K562 (cell line): ENCODE measurements at regions not wholly inside any gene's neighbourhood (a gene's known extent, or its start where the extent isn't known, plus 50 kb on each side); places are given as distances from the start of the nearest gene placed in this dataset.

ENCODE experiments used
- ATAC-seq: fragments of 200-7000 bp; cut with Tn5 transposase; 3 replicates; pipeline ENCODE4 v1.9.1; 2020; ENCODE audit warnings: moderate library complexity
- BruUV-seq: library from RNA; stranded (reverse); fragments of 400-500 nt; replicated peaks from 2 replicates; lab custom pipeline; 2021; lab: Mats Ljungman, UMichigan
- CTCF ChIA-PET: fragments of 300-600 bp; formaldehyde crosslinking; extraction: SDS; loops from one replicate; lab custom pipeline; 2021; ENCODE audit warnings: low intra/inter-chr PET ratio; lab: Yijun Ruan, JAX
- POLR2A ChIA-PET: fragments of 300-600, 350-650 bp; sonication (Branson Sonifier 250); formaldehyde crosslinking; extraction: SDS; loops from one replicate; lab custom pipeline; 2021; ENCODE audit warnings: antibody characterized with exemption, inconsistent platforms; lab: Yijun Ruan, JAX
- DNase-seq, 4 experiments: peaks; one replicate each; pipeline versions ENCODE4 v3.0.0 to v3.0.0-alpha.2; 2011 to 2018; ENCODE audit warnings: low spot score in 3 of 4, mixed read lengths in 3 of 4; ENCODE audit errors: extremely low read depth in 1 of 4
- FAIRE-seq: peaks from 2 replicates; lab custom pipeline; 2011; peaks lifted over from hg19 to GRCh38; lab: Jason Lieb, UNC
- H2AFZ ChIP-seq: 2 replicates; pipeline ENCODE4 v1.6.0; 2011; ENCODE audit warnings: low read depth, low read length, control low read depth, inconsistent platforms
- H3K27ac ChIP-seq: fragments of 200-600 bp; 3 replicates; pipeline ENCODE4 v1.8.0; 2011; ENCODE audit warnings: low read depth, mild to moderate bottlenecking, control low read depth, inconsistent platforms, low read length, moderate library complexity, mixed read lengths; ENCODE audit errors: extremely low read depth
- H3K27me3 ChIP-seq, 2 experiments: fragments of 300-600 bp in 1 of 2; 2 replicates in 1 of 2; 3 replicates in 1 of 2; pipeline versions ENCODE4 v1.6.0 to v1.8.0; 2011; ENCODE audit warnings: inconsistent platforms in 2 of 2, low read length in 2 of 2, mild to moderate bottlenecking in 1 of 2, mixed read lengths in 1 of 2, moderate library complexity in 1 of 2; ENCODE audit not compliant: control insufficient read depth in 2 of 2, insufficient read depth in 2 of 2
- H3K36me3 ChIP-seq: fragments of 300-600 bp; 3 replicates; pipeline ENCODE4 v1.8.0; 2011; ENCODE audit warnings: mild to moderate bottlenecking, low read length, inconsistent platforms; ENCODE audit not compliant: control insufficient read depth, insufficient read depth
- H3K4me1 ChIP-seq, 2 experiments: fragments of 200-600 bp in 1 of 2; replicated peaks in 1 of 2; 2 replicates in 1 of 2; 3 replicates in 1 of 2; pipeline versions ENCODE4 v1.5.1 to v1.8.0; 2011; ENCODE audit warnings: inconsistent platforms in 2 of 2, low read length in 2 of 2, mild to moderate bottlenecking in 1 of 2, mixed read lengths in 1 of 2, moderate library complexity in 1 of 2; ENCODE audit not compliant: control insufficient read depth in 2 of 2, insufficient read depth in 2 of 2
- H3K4me2 ChIP-seq: 2 replicates; pipeline ENCODE4 v1.6.1; 2011; ENCODE audit warnings: low read length, control low read depth, inconsistent platforms, mixed read lengths; ENCODE audit not compliant: insufficient read depth
- H3K4me3 ChIP-seq: fragments of 200-600 bp; sonication (generic), shearing (Covaris generic); 2 replicates; pipeline ENCODE4 v1.5.1; 2016; ENCODE audit warnings: control low read depth, inconsistent platforms
- H3K79me2 ChIP-seq: fragments of 200-600 bp; 3 replicates; pipeline ENCODE4 v1.8.0; 2011; ENCODE audit warnings: low read length, inconsistent platforms; ENCODE audit not compliant: control insufficient read depth, insufficient read depth
- H3K9ac ChIP-seq, 2 experiments: 2 replicates each; pipeline versions ENCODE4 v1.6.0 to v1.6.1; 2011; ENCODE audit warnings: low read depth in 2 of 2, low read length in 2 of 2, control low read depth in 1 of 2, inconsistent platforms in 1 of 2, mild to moderate bottlenecking in 1 of 2, mixed read lengths in 1 of 2; ENCODE audit not compliant: insufficient read depth in 1 of 2
- H3K9me1 ChIP-seq: one replicate; pipeline ENCODE4 v1.6.0; 2011; ENCODE audit warnings: inconsistent platforms, mild to moderate bottlenecking, low read length, moderate library complexity; ENCODE audit not compliant: control insufficient read depth, insufficient read depth
- H3K9me3 ChIP-seq: replicated peaks from 2 replicates; pipeline ENCODE4 v1.5.1; 2011; ENCODE audit warnings: low read depth, low read length, inconsistent platforms; ENCODE audit not compliant: control insufficient read depth, insufficient read depth
- H4K20me1 ChIP-seq: replicated peaks from 2 replicates; pipeline ENCODE4 v1.6.1; 2011; ENCODE audit warnings: low read length, inconsistent platforms, mixed read lengths; ENCODE audit not compliant: control insufficient read depth, insufficient read depth
- ARID2 ChIP-seq: fragments of 450-650 bp; IDR thresholded peaks from 2 replicates; pipeline ENCODE4 v1.6.1; 2017; ENCODE audit warnings: antibody characterized with exemption, mild to moderate bottlenecking
- CHD2 ChIP-seq: IDR thresholded peaks from 2 replicates; pipeline ENCODE4 v1.6.1; 2011; ENCODE audit warnings: low read depth, low read length
- EP400 ChIP-seq: fragments of 450-650 bp; IDR thresholded peaks from 2 replicates; pipeline ENCODE4 v1.6.1; 2017; ENCODE audit warnings: antibody characterized with exemption, mild to moderate bottlenecking, moderate library complexity
- GABPB2 ChIP-seq: fragments of 250-450 bp; sonication (Bioruptor Pico); conservative IDR thresholded peaks from 2 replicates; pipeline ENCODE4 v1.5.1; 2021; ENCODE audit warnings: mild to moderate bottlenecking
- HBP1 ChIP-seq: fragments of 450-650 bp; formaldehyde crosslinking; IDR thresholded peaks from 2 replicates; pipeline ENCODE4 v1.4.0; 2022; ENCODE audit warnings: missing genetic modification characterization
- HCFC1 ChIP-seq: IDR thresholded peaks from 2 replicates; pipeline ENCODE4 v1.6.1; 2012; ENCODE audit warnings: low read depth, low read length, improper control_type of control experiment
- JUND ChIP-seq, 2 experiments: IDR thresholded peaks; 2 replicates in 1 of 2; 3 replicates in 1 of 2; pipeline ENCODE4 v1.6.1; 2011; ENCODE audit warnings: borderline replicate concordance in 2 of 2, low read depth in 2 of 2, low read length in 2 of 2, improper control_type of control experiment in 1 of 2, missing biosample characterization in 1 of 2, missing genetic modification characterization in 1 of 2, missing genetic modification reagents in 1 of 2
- NR2F6 ChIP-seq: fragments of 450-650 bp; formaldehyde crosslinking; IDR thresholded peaks from 2 replicates; pipeline ENCODE4 v1.4.0; 2020; ENCODE audit warnings: mild to moderate bottlenecking
- PATZ1 ChIP-seq: fragments of 250-450 bp; sonication (Bioruptor Pico); IDR thresholded peaks from 2 replicates; pipeline ENCODE4 v1.5.0; 2020; ENCODE audit warnings: mild to moderate bottlenecking, borderline replicate concordance
- PHB ChIP-seq: fragments of 250-450 bp; sonication (Bioruptor Pico); IDR thresholded peaks from 2 replicates; pipeline ENCODE4 v1.5.0; 2021
- PHF21A ChIP-seq: fragments of 450-650 bp; IDR thresholded peaks from 2 replicates; pipeline ENCODE4 v1.6.1; 2017; ENCODE audit warnings: low read depth, borderline replicate concordance
- RFX1 ChIP-seq: fragments of 450-650 bp; IDR thresholded peaks from 2 replicates; pipeline ENCODE4 v1.6.1; 2016; ENCODE audit warnings: mild to moderate bottlenecking, moderate library complexity
- TEAD1 ChIP-seq, 2 experiments: fragments of 450-650 bp in 1 of 2; sonication (generic) in 1 of 2; formaldehyde crosslinking; IDR thresholded peaks; 2 replicates each; pipeline versions ENCODE4 v1.4.0 to v1.8.0; 2020 to 2022; ENCODE audit warnings: mild to moderate bottlenecking in 2 of 2, missing genetic modification reagents in 1 of 2
- ZFP30 ChIP-seq: fragments of 250-450 bp; sonication (Bioruptor Pico); IDR thresholded peaks from 2 replicates; pipeline ENCODE4 v1.8.0; 2022; ENCODE audit warnings: moderate library complexity, mild to moderate bottlenecking, inconsistent platforms, borderline replicate concordance
- ZFX ChIP-seq: sonication (generic); formaldehyde crosslinking; IDR thresholded peaks from 2 replicates; pipeline ENCODE4 v1.8.0; 2022; ENCODE audit warnings: mild to moderate bottlenecking, missing genetic modification reagents, moderate library complexity
- ZNF696 ChIP-seq: fragments of 250-450 bp; sonication (Bioruptor Pico); conservative IDR thresholded peaks from 2 replicates; pipeline ENCODE4 v1.4.0; 2020; ENCODE audit warnings: mild to moderate bottlenecking, moderate library complexity
- WGBS: fragments of 100-300 bp; shearing (Covaris generic); methylation state at CpG from one replicate; pipeline ENCODE4 v1.1.6; 2016; ENCODE audit warnings: low coverage, mixed read lengths; ENCODE audit not compliant: insufficient coverage; ENCODE audit errors: missing lambda C conversion rate; 5-methylcytosine and 5-hydroxymethylcytosine counted together
- in situ Hi-C: fragments of 300-500 bp; cut with MboI; formaldehyde crosslinking; loops from 4 replicates; pipeline ENCODE4 v1.15.0; 2018; ENCODE audit warnings: inconsistent platforms, mixed read lengths
- intact Hi-C: fragments of 100-400 bp; cut with micrococcal nuclease; formaldehyde crosslinking; loops from 2 replicates; pipeline ENCODE4 v1.14.2; 2022

GRCh38 chr3:194977356-194977755 lies 291.7 kb downstream of the FAM43A start:
- WGBS: 8% methylated on average over 8 of the region's 8 CpGs
- H3K27me3 ChIP-seq: peaks cover 25 to 47% of the 10 kb centered on the region in 2 experiments; a peak in 4 of 5 replicates
- no peak overlapping the region for H3K27ac ChIP-seq
- in situ Hi-C loops (no loop called here), intact Hi-C loops (no loop called here)
- FAIRE-seq: no peak
- DNase-seq: no peak
- H3K4me1 ChIP-seq: no peaks in the 10 kb centered on the region
- no peaks in the 10 kb centered on the region for H4K20me1 ChIP-seq
- H3K79me2 ChIP-seq: no peaks in the 10 kb centered on the region
- no peak overlapping the region for H3K4me3 ChIP-seq
- H3K9me3 ChIP-seq: no peaks in the 10 kb centered on the region
- ChIA-PET POLR2A (no interaction called here), CTCF (no interaction called here)
- no peak overlapping the region for H2AFZ ChIP-seq
- H3K9ac ChIP-seq: no peak overlapping the region
- ATAC-seq: no peak
- H3K36me3 ChIP-seq: no peaks in the 10 kb centered on the region
- H3K9me1 ChIP-seq: no peaks in the 10 kb centered on the region
- BruUV-seq: no TSS peak
- H3K4me2 ChIP-seq: no peak overlapping the region
- TF ChIP-seq HBP1: no peak
- no peak for TF ChIP-seq PHB (CRISPR knock-in tag)
- no peak for TF ChIP-seq PATZ1 (CRISPR knock-in tag)
- no peak for TF ChIP-seq PHF21A
- TF ChIP-seq JUND (IDR thresholded peaks at IDR 0.05; ENCODE audit: borderline replicate concordance, low read depth, low read length): no peak
- TF ChIP-seq JUND (tag; IDR thresholded peaks at IDR 0.05; ENCODE audit: borderline replicate concordance, low read depth, low read length): no peak
- no peak for TF ChIP-seq ZNF696 (CRISPR knock-in tag)
- TF ChIP-seq ZFX: no peak
- TF ChIP-seq TEAD1 (CRISPR knock-in tag; IDR thresholded peaks at IDR 0.05): no peak
- TF ChIP-seq CHD2: no peak
- TF ChIP-seq NR2F6 (CRISPR knock-in tag): no peak
- no peak for TF ChIP-seq EP400
- no peak for TF ChIP-seq GABPB2
- no peak for TF ChIP-seq RFX1
- TF ChIP-seq HCFC1: no peak
- no peak for TF ChIP-seq ZFP30 (CRISPR knock-in tag)
- TF ChIP-seq ARID2: no peak
